Stomach (tissue), 8 donors: ENCODE measurements at regions not wholly inside any gene's neighbourhood (a gene's known extent, or its start where the extent isn't known, plus 50 kb on each side); places are given as distances from the start of the nearest gene placed in this dataset.

ENCODE experiments used
- DNase-seq, 2 donors: peaks; one replicate each; pipeline versions ENCODE4 v3.0.0 to v3.0.0-alpha.2; 2013 to 2019
- H3K27ac ChIP-seq, 5 donors: fragments of 200-600 bp in 4 of 5; sonication (generic) in 4 of 5; one replicate each; pipeline ENCODE4 v1.5.1; 2013 to 2019; ENCODE audit warnings: mild to moderate bottlenecking in 1 of 5, moderate library complexity in 1 of 5
- H3K27me3 ChIP-seq, 3 donors: fragments of 200-600 bp; sonication (generic); one replicate each; pipeline ENCODE4 v1.5.1; 2017 to 2019; ENCODE audit warnings: mixed run types in 1 of 3
- H3K36me3 ChIP-seq, 4 donors: fragments of 200-600 bp; sonication (generic); 1 replicate in 3 of 4; 2 replicates in 1 of 4; pipeline ENCODE4 v1.5.1; 2016 to 2019
- H3K4me1 ChIP-seq, 4 donors: fragments of 200-600 bp; sonication (generic); one replicate each; pipeline ENCODE4 v1.5.1; 2016 to 2019
- H3K4me3 ChIP-seq, 4 donors: fragments of 200-600 bp; sonication (generic) in 3 of 4; one replicate each; pipeline ENCODE4 v1.5.1; 2016 to 2019; ENCODE audit warnings: mild to moderate bottlenecking in 1 of 4
- H3K9me3 ChIP-seq, 4 donors: fragments of 200-600 bp; sonication (generic); one replicate each; pipeline ENCODE4 v1.5.1; 2016 to 2019
- EP300 ChIP-seq: sonication (generic); formaldehyde crosslinking; IDR thresholded peaks from one replicate; pipeline ENCODE4 v1.6.1; 2017; ENCODE audit warnings: antibody characterized with exemption
- POLR2A ChIP-seq, 4 donors: fragments of 450-650 bp; IDR thresholded peaks; one replicate each; pipeline ENCODE4 v1.6.1; 2016; ENCODE audit warnings: antibody characterized with exemption in 4 of 4, control low read depth in 2 of 4, mild to moderate bottlenecking in 1 of 4, moderate library complexity in 1 of 4
- POLR2AphosphoS5 ChIP-seq, 3 donors: sonication (generic); formaldehyde crosslinking; IDR thresholded peaks; one replicate each; pipeline ENCODE4 v1.6.1; 2016; ENCODE audit warnings: antibody characterized with exemption in 3 of 3
- WGBS, 5 donors: extraction: QIAGEN DNeasy Blood & Tissue Kit in 3 of 5; methylation state at CpG; one replicate each; pipeline versions ENCODE4 v1.1.5 to v1.1.7; 2013 to 2018; 5-methylcytosine and 5-hydroxymethylcytosine counted together
- intact Hi-C: fragments of 100-400 bp; cut with DNase I; formaldehyde crosslinking; loops from one replicate; pipeline ENCODE4 v1.15.1; 2023; ENCODE audit warnings: low total_unique reads
- TF ChIP-seq, protein P1 (sequence below), 7 experiments: fragments of 450-650 bp in 4 of 7; fragments of 200-600 bp in 3 of 7; sonication (generic) in 3 of 7; IDR thresholded peaks; one replicate each; pipeline ENCODE4 v1.5.1; 2016 to 2019; ENCODE audit warnings: antibody characterized with exemption in 7 of 7, control low read depth in 2 of 7, mild to moderate bottlenecking in 1 of 7
- donor health status: healthy with polysubstance abuse.
- donor health status: Bipolar disorder and iron deficiency.
- donor health status: healthy.

GRCh38 chr4:174135936-174136406, 147.5 kb downstream of the FBXO8 start:
- WGBS, 5 donors: 27 to 37% (median 32%) methylated on average over 12 of the region's 12 CpGs
- intact Hi-C loops: no loop called here
- H3K27me3 ChIP-seq: no peaks in the 10 kb centered on the region
- peaks cover 0 to 10% (median 0%) of the 10 kb centered on the region in 4 donors for H3K4me1 ChIP-seq
- no peak for TF ChIP-seq POLR2A (IDR thresholded peaks at IDR 0.05)
- TF ChIP-seq POLR2AphosphoS5 (IDR thresholded peaks at IDR 0.05): peak in 1 of 3 donors; percentile 14
- peak overlapping the region in 3 of 5 donors; percentile 18 to 75 (median 30) for H3K27ac ChIP-seq
- no peaks in the 10 kb centered on the region for H3K9me3 ChIP-seq
- peak in 1 of 2 donors; percentile 77 for DNase-seq
- peak overlapping the region in 3 of 4 donors; percentile 1 to 7 (median 4) for H3K4me3 ChIP-seq
- no peaks in the 10 kb centered on the region for H3K36me3 ChIP-seq

DNA sequence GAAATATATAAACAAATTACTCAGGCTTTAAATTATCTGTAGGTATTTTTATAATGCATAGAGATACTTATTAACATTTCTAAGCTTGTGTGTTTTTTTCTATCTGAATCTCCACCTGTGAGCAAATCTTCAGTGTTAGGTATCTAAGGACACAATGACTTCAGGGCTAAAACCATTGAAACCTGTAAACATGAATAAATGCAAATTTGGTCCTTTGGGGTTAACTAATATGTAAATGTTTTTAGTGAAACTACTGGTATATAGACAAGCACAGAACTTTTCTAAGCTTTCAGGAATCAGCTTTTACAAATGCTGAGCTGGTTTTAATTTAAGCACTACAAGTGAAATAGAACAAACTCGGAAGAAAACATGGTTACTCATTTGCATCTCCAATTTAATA, 147.9 kb downstream of the FBXO8 start:
- Histone ChIP-seq H3K36me3 (no peaks in the 10 kb centered on the region), H3K4me1 (peaks cover 0 to 10% (median 0%) of the 10 kb centered on the region in 4 donors), H3K4me3 (peak overlapping the region in 3 of 4 donors; percentile 1 to 7 (median 4)), H3K27ac (peak overlapping the region in 2 of 5 donors; percentile 30 to 75), H3K9me3 (no peaks in the 10 kb centered on the region), H3K27me3 (no peaks in the 10 kb centered on the region)
- TF ChIP-seq POLR2A (IDR thresholded peaks at IDR 0.05) (no peak), EP300 (no peak), POLR2AphosphoS5 (IDR thresholded peaks at IDR 0.05) (no peak)
- TF ChIP-seq, protein P1, sequence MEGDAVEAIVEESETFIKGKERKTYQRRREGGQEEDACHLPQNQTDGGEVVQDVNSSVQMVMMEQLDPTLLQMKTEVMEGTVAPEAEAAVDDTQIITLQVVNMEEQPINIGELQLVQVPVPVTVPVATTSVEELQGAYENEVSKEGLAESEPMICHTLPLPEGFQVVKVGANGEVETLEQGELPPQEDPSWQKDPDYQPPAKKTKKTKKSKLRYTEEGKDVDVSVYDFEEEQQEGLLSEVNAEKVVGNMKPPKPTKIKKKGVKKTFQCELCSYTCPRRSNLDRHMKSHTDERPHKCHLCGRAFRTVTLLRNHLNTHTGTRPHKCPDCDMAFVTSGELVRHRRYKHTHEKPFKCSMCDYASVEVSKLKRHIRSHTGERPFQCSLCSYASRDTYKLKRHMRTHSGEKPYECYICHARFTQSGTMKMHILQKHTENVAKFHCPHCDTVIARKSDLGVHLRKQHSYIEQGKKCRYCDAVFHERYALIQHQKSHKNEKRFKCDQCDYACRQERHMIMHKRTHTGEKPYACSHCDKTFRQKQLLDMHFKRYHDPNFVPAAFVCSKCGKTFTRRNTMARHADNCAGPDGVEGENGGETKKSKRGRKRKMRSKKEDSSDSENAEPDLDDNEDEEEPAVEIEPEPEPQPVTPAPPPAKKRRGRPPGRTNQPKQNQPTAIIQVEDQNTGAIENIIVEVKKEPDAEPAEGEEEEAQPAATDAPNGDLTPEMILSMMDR (IDR thresholded peaks at IDR 0.05): no peak
- 36 to 73% (median 62%) methylated on average over 1 of the region's 1 CpG for WGBS, 5 donors
- no peak for DNase-seq
- intact Hi-C loops: no loop called here

DNA sequence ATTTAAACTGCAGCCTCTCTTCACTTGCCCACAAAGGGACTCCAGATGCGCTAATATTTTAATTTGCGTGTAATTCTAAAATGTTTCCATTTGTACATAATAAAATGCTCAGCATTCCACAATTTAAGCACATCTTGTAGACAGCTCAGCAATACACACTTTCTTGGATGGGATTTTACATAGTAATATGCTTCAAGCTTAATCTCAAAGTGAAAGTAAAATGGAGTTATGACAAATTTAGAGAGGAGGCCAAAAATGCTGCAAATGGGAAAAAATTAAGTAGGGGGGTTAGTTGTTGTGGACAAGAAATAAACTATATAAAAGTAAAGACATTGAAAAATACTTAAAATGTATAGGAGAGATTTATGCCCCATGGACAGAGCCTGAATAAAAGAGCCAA, 149.1 kb downstream of the FBXO8 start:
- TF ChIP-seq POLR2AphosphoS5 (IDR thresholded peaks at IDR 0.05) (no peak), POLR2A (IDR thresholded peaks at IDR 0.05) (no peak), EP300 (no peak)
- TF ChIP-seq, protein P1 (IDR thresholded peaks at IDR 0.05): no peak
- no peak for DNase-seq
- Histone ChIP-seq H3K4me3 (no peak overlapping the region), H3K27me3 (peaks cover 0 to 6% (median 0%) of the 10 kb centered on the region in 3 donors), H3K36me3 (no peaks in the 10 kb centered on the region), H3K4me1 (peaks cover 0 to 10% (median 0%) of the 10 kb centered on the region in 4 donors), H3K9me3 (no peaks in the 10 kb centered on the region), H3K27ac (peak overlapping the region in 1 of 5 donors; percentile 15)
- intact Hi-C loops: no loop called here
- WGBS, 5 donors: 76 to 98% (median 95%) methylated on average over 2 of the region's 2 CpGs

DNA sequence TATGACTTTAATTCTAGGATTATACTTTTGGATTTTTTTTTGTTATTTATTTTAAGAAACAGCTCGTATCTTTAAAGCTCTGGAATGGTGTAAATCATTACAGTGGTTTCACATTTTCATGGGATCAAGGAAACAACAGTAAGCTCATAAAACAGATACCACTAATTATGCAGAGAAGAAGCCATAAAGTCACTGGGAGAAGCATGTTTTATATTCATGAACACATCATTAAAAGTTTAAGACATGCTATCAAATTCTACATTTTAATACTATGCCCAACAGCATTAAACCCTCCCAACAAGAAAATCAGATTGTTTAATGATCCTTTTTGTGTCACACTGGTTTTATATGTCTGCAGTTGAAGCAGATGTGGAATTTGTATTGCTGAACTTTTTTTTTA, 149.9 kb downstream of the FBXO8 start:
- no peak for DNase-seq
- intact Hi-C loops: no loop called here
- Histone ChIP-seq H3K4me1 (peaks cover 0 to 10% (median 0%) of the 10 kb centered on the region in 4 donors), H3K4me3 (no peak overlapping the region), H3K9me3 (no peaks in the 10 kb centered on the region), H3K27me3 (peaks cover 0 to 6% (median 0%) of the 10 kb centered on the region in 3 donors), H3K36me3 (no peaks in the 10 kb centered on the region), H3K27ac (no peak overlapping the region)
- WGBS, 5 donors: 32 to 54% (median 49%) methylated on average over 1 of the region's 1 CpG
- TF ChIP-seq, protein P1 (IDR thresholded peaks at IDR 0.05): no peak
- TF ChIP-seq POLR2A (IDR thresholded peaks at IDR 0.05) (no peak), POLR2AphosphoS5 (IDR thresholded peaks at IDR 0.05) (no peak), EP300 (no peak)

DNA sequence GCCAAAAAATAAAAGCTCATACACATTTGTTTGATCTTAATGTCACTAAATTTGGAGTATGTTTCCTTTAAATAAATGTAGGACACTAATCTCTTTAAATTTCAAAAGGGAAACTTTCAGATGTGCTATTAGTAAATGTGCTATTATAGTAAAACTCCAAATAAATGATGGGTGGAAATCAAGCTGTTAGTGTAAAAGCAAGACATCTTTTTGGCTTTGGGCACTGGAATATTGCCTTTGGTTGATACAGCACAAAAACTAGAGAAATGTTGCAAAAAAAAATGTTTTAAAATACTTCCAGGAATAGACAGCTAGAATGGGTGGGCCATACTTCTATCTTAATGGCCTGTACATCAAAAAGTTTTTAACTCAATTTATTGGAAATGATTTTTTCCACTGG, 151.6 kb downstream of the FBXO8 start:
- peak in 1 of 2 donors; percentile 50 for DNase-seq
- Histone ChIP-seq H3K27ac (no peak overlapping the region), H3K36me3 (no peaks in the 10 kb centered on the region), H3K4me1 (peaks cover 0 to 10% (median 0%) of the 10 kb centered on the region in 4 donors), H3K9me3 (no peaks in the 10 kb centered on the region), H3K27me3 (peaks cover 0 to 6% (median 0%) of the 10 kb centered on the region in 3 donors), H3K4me3 (no peak overlapping the region)
- no peak for TF ChIP-seq EP300
- intact Hi-C loops: no loop called here
